ENCODE measurements at regions not wholly inside any gene's neighbourhood (a gene's known extent, or its start where the extent isn't known, plus 50 kb on each side); places are given as distances from the start of the nearest gene placed in this dataset.

GRCh38 chr11:92803391-92803790 lies 166.1 kb upstream of the MTNR1B start:
- H3K4me1 ChIP-seq: no peaks in the 10 kb centered on the region
- no peak overlapping the region for H3K4me3 ChIP-seq
- FAIRE-seq (no peak), DNase-seq (ENCODE audit: low read depth in 1 of 2, low spot score in 1 of 2) (no peak), ATAC-seq (no peak)
- POLR2A ChIA-PET: no interaction called here
- CTCF ChIA-PET: no interaction called here
- H3K9me3 ChIP-seq: no peaks in the 10 kb centered on the region
- 11% methylated on average over 1 of the region's 1 CpG for WGBS (ENCODE audit: missing lambda C conversion rate)
- H3K27ac ChIP-seq: no peak overlapping the region
- no peak overlapping the region for H3K4me2 ChIP-seq
- TF ChIP-seq ESRRA (IDR thresholded peaks at IDR 0.05; ENCODE audit: borderline replicate concordance, low read length) (no peak), E2F6 (IDR thresholded peaks at IDR 0.05; ENCODE audit: borderline replicate concordance, low read depth) (no peak), MAZ (IDR thresholded peaks at IDR 0.05; ENCODE audit: borderline replicate concordance, low read depth, low read length) (no peak), NFE2L2 (conservative IDR thresholded peaks at IDR 0.05; ENCODE audit: low read length) (no peak), NR3C1 (IDR thresholded peaks at IDR 0.05) (no peak), FOSL2 (IDR thresholded peaks at IDR 0.05) (no peak), FOSL2 (CRISPR knock-in tag; IDR thresholded peaks at IDR 0.05) (no peak), ZNF302 (CRISPR knock-in tag; IDR thresholded peaks at IDR 0.05) (no peak), HOXB13 (CRISPR knock-in tag; IDR thresholded peaks at IDR 0.05; ENCODE audit: low read depth) (no peak), ZSCAN20 (CRISPR knock-in tag; IDR thresholded peaks at IDR 0.05) (no peak), KDM1A (IDR thresholded peaks at IDR 0.05; ENCODE audit: low read depth) (no peak), SMC3 (IDR thresholded peaks at IDR 0.05) (no peak), HOXB5 (CRISPR knock-in tag; IDR thresholded peaks at IDR 0.05) (no peak), CTCF (IDR thresholded peaks at IDR 0.05) (no peak), JUNB (IDR thresholded peaks at IDR 0.05) (no peak), ZFP36 (IDR thresholded peaks at IDR 0.05; ENCODE audit: borderline replicate concordance, partially characterized antibody) (no peak)

GRCh38 chr11:92804388-92804966 lies 165.0 kb upstream of the MTNR1B start:
- Histone ChIP-seq H3K9me3 (no peaks in the 10 kb centered on the region), H3K4me1 (no peaks in the 10 kb centered on the region), H3K4me3 (no peak overlapping the region), H3K27ac (no peak overlapping the region), H3K4me2 (no peak overlapping the region)
- CTCF ChIA-PET: no interaction called here
- ATAC-seq (no peak), DNase-seq (ENCODE audit: low read depth in 1 of 2, low spot score in 1 of 2) (no peak), FAIRE-seq (no peak)
- WGBS (ENCODE audit: missing lambda C conversion rate): 40% methylated on average over 7 of the region's 7 CpGs
- TF ChIP-seq NPAS2 (CRISPR knock-in tag; IDR thresholded peaks at IDR 0.05; ENCODE audit: borderline replicate concordance) (no peak), REST (IDR thresholded peaks at IDR 0.05) (no peak), MAFK (IDR thresholded peaks at IDR 0.05; ENCODE audit: partially characterized antibody) (no peak), MAZ (IDR thresholded peaks at IDR 0.05; ENCODE audit: borderline replicate concordance, low read depth, low read length) (no peak), HES2 (IDR thresholded peaks at IDR 0.05) (no peak), RNF2 (IDR thresholded peaks at IDR 0.05; ENCODE audit: borderline replicate concordance, low read depth) (no peak), HOXB5 (CRISPR knock-in tag; IDR thresholded peaks at IDR 0.05) (no peak), RCOR1 (IDR thresholded peaks at IDR 0.05; ENCODE audit: low read depth, low read length) (no peak), PBX3 (IDR thresholded peaks at IDR 0.05) (no peak)
- POLR2A ChIA-PET: no interaction called here
